Hindlimb muscle (tissue), 1 donor: ENCODE measurements at regions not wholly inside any gene's neighbourhood (a gene's known extent, or its start where the extent isn't known, plus 50 kb on each side); places are given as distances from the start of the nearest gene placed in this dataset.
"Not testable (repeated sequence)": the region's sequence is repeated elsewhere in the genome, so short reads cannot be mapped to it uniquely, and the experiment has no call there.

ENCODE experiments used
- DNase-seq: peaks from one replicate; pipeline ENCODE4 v3.0.0-alpha.2; 2013

DNA sequence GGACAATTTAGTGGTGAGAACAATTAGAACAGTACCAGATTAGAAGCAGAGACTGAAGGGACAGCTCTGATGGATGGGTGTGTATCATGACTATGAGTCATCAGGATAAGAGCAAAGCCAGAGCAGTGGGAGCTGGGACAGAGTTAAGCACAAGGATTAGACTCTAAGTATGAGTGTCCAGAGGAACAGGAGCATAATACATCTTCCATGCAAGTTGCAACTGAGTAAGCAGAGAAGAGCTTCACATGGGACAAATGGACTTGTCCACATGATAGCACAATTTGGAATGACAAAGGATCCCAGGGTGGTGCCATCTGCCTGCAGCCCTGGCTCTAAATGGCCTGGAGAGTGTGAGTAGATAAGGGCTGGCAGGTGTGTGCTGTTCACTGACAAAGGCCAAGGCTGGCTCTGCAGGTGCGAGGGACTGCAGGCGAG lies 226.4 kb upstream of the CAND1 start:
- no peak for DNase-seq

DNA sequence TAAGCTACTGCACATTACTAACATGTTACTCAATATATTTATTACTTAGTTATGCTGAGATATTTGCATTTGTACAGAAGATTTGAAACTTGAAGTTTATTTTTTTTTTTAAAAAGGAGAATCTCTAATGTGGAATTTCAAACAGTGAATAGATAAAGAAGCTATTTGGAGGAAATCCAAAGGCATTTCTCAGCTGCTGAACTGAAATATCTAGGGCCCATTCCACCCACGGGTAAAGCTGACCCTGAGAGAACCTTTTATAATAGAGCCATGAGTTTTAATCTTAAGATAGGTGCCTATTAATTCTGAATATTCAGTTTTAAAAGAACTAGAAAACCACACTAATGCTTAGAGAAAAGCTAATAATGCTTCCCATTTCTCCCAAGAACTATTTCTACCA lies 225.4 kb upstream of the CAND1 start:
- DNase-seq = no peak

DNA sequence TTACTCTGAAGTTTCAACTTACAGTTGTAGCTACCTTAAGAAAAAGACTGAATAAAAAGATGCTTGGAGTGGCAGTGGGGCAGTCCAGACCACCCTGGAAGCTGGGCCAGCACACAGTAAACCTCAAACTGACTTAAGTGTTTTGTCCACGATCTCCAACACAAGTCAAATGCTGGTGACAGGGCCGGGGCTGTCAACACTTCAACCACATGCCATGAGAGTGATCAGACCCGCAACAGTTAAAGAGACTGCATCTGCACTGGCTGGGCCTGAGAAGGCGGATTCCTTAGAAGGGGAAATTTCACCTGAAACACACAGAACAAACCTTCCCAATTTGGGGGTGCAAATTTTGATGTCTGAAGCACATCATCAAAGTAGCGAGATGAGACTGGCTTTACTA lies 223.5 kb upstream of the CAND1 start:
- no peak for DNase-seq

DNA sequence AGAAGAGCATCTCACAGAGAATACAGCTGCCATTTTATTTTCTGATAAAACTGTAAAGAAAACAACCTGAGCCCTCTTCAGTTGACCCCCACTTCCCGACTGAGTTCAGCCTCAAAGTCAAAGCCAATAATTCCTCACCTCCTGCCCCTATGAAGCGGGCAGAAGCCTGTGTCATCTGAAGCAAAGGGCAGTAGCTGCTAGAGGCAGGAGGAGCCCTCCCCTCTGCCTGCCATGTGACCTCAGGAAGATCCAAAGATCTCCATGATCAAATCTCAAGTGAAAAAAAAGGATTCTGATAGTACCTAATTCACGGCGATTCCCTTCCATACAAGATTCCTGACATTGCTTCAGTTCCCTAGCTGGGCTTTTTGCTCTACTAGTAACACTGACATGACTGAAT lies 223.1 kb upstream of the CAND1 start:
- DNase-seq = no peak

- DNase-seq = no peak
These were observed 221.5 kb upstream of the CAND1 start for GRCh38 chr12:67047634-67048033.

GRCh38 chr12:67048371-67048770 lies 220.8 kb upstream of the CAND1 start:
- no peak for DNase-seq

GRCh38 chr12:67049199-67049598 lies 220.0 kb upstream of the CAND1 start:
- not testable (repeated sequence) for DNase-seq

DNA sequence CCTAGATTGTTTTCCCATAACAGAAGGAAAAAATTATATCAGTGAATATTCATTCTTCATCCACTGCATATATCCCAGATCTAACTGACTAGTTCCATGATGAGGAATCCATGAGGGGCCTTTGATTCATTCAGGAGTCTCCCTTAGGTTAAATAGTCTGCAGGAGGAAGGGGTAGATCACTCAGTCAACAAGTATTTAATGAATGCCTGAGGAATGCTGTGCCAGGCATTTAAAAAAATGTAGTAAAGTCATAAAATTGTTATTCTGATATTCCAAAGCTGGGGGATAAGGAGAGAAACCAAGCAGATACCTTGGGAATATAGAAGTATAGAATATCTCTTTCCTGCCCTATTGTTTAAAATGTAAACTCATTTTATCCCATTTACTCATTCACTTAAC lies 216.2 kb upstream of the CAND1 start:
- DNase-seq = no peak

DNA sequence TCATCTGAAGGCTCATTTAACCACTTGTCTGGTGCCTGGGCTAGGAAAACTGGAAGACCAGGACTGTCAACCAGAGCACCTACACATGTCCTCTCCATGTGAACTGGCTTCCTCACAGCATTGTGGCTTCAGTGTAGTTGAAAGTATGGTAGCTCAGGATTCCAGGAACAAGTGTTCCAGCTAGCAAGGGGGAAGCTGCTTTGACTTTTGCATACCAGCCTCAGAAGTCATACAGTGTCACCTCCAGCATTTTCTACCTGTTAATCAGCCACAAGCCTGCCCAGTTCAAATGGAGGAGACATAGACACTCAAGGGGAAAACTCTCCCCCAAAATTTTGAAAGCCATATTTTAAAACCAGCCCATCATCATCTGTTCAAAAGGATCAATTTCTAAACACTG lies 212.8 kb upstream of the CAND1 start:
- DNase-seq = no peak

GRCh38 chr12:67057072-67057471 lies 212.1 kb upstream of the CAND1 start:
- no peak for DNase-seq

DNA sequence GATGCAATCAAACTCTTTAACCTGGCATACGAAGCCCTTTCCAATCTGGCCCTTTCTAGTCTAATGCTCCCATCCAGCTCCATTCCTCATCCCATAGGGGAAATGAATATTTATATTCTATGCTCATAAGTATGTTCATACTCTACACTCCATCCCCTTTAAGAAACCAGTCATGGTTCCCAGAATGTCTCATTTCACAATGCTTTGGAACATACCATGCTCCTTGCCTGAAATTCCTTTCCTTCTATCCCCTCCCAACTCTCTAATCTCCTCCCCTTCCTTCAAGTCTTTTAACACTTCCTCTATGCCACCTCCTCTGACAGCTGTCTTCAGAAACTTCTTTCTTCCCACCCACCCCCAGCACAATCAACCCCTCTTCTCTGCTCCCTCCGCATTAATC lies 207.0 kb upstream of the CAND1 start:
- no peak for DNase-seq

DNA sequence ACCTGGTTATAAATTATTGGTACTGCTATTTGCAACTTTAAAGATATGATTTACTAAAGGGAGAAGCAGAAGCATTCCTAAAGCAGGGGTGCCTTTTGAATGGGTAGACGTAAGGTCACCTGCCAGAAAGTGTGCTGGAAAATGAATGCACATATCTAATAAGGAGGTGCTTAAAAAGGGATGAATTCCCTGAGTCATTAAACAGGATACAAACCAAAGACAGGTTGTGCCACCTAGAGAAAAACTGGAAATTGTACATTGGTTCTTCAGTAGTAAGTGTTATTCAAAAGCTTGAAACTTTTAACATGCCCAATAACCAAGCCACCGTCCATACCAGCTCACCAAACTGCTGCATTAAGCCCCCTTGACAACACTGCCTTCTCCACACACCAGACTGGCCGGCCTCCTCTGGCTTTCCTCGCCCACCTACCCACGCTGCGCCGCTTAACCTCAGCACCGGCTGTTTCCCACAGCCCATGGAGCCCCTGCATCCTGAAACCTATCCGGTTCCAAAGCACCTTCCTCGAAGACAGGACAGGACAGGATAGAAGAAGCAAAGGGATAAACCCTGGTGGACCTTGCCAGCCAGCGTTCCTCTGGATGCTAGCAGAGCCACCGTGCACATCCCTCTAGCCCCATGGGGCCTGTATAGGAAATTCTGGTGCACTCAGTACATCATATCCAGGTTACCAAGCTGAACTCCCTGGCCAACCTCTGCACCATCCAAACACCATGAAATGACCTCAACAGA lies 201.5 kb upstream of the CAND1 start:
- DNase-seq = no peak

GRCh38 chr12:67068204-67068731 lies 200.9 kb upstream of the CAND1 start:
- DNase-seq = no peak

DNA sequence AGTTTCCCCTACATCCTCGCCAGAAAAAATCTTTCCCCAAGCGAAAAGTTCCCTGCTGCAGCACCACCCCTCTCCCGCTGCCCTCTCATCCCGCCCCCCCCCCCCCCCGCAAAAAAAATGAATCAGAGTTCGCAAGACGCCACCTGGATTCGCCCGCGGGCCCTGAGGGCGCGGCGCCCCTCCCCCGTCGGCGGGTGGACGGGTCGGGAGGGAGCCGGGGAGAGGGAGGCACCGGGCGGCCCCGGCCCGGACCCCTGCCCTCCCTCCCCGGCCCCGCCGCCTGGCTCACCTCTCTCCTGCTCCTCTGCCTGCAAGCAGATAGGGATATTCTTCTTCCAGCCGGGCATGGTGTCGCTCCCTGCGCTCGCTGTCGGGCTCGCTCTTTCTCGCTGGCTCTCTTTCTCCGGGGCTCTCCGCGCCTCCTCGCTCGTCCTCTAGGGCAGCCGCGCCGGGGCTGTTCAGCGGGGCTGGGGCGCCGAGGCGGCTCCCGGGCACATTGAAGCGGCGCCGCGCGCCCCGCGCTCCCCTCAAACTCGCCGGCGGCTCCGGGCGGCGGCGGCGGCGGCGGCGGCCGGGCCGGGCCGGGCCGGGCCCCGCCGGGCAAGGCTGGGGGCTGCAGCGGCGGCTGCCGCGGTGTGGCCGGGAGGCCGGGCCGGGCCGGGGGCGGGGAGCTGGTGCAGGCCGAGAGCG lies 200.3 kb upstream of the CAND1 start:
- DNase-seq = peak; percentile 38

DNA sequence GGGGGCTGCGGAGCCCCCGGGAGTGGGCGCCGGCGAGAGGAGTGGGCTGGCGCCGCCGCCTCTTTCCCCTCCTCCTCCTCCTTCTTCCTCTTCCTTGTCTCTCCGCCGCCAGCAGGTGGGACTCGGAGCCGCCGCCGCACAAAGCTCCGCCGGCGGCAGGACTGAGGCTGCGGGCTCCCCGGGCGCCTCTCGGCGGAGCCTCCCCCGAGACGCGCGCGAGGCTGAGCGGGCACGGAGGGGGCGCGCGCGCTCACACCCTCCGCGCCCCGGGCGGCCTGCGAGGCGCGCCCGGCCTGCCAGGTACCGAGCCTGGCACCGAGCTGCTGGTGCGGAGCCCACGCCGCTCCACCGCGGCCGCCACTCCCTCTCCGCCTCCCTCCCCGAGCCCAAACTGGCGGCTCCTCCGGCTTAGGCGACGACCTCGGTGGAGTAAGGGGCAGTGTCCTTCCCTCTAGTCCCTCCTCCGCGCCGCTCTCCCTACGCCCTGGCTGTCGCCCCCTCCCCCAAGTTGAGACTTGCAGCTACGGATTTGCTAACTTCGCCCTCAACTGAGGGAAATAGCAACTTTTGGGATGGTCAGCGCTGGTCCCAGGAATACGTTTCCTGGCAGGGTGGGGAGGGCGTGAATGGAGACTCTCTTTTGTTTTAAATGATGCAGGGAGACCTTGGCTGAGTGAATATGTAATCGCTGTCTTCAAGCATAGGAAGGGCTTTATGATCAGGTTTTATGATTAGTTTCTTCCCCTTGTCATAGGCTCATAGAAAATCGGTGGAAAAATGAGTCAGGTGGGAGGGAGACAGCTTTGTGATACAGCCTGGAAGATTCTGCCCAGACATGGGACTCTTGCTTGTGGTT lies 199.5 kb upstream of the CAND1 start:
- DNase-seq = peak; percentile 26

- DNase-seq = no peak
These were observed 198.9 kb upstream of the CAND1 start for GRCh38 chr12:67070307-67070600.

DNA sequence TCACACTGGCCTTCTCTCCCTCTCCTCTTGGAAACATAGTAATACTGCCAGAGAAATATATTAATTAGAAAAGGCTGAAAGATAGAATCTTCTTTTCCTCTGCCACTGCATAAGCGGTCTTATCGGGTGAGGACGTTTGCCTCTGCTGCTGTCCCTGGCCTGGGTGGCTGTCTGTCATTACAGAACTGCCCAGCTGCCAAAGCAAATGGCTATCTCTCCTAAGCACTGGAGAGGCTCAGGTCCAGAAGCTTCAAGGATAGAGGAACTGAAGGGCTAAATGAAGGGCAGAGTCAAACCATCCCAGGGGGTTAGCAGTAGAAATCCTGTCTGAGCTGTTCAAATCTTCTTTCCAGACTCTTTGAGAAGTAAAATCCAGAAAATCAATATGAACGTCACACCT lies 198.6 kb upstream of the CAND1 start:
- no peak for DNase-seq

DNA sequence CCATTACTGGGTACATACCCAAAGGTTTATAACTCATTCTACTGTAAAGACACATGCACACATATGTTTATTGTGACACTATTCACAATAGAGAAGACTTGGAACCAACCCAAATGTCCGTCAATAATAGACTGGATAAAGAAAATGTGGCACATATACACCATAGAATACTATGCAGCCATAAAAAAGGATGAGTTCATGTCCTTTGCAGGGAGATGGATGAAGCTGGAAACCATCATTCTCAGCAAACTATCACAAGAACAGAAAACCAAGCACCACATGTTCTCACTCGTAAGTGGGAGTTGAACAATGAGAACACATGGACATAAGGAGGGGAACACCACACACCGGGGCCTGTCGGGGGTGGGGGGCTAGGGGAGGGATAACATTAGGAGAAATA lies 196.9 kb upstream of the CAND1 start:
- not testable (repeated sequence) for DNase-seq

DNA sequence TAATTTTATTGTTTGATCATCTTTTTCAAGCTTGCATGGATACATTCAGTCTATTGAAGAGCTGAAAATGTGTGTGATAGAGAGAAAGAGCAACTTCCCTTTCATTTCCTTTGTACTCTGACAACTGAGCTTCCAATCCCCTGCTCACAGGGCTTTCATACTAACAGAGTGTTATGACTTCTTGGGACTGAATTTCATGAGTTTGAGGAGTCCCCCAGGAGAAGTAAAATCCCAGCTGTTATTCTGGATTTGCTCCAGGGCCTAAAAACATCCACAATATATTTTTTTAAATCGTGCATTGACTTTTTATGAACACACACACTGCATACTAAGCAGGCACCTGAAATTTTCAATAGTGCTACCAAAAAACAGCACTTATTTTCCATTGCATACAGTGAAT lies 195.8 kb upstream of the CAND1 start:
- DNase-seq = no peak

DNA sequence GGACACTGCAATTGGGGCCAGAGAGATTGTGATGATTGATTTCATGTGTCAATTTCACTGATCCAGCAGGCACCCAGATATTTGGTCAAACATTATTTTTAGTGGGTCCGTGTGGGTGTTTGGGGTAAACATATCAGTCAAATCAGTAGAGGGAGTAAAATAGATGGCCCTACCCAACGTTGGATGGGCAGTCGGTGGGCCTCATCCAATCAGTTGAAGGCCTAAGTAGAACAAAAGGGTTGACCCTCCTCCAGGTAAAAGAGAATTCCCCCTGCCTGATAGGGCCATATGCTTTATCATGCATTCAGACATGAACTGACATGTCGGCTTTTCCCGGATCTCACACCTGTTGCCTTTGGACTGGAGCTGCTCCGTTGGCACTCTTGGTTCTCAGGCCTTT lies 195.1 kb upstream of the CAND1 start:
- DNase-seq = no peak

- DNase-seq = no peak
These were observed 191.5 kb upstream of the CAND1 start for GRCh38 chr12:67077617-67078016.

- DNase-seq = no peak
These were observed 190.2 kb upstream of the CAND1 start for GRCh38 chr12:67078957-67079356.

DNA sequence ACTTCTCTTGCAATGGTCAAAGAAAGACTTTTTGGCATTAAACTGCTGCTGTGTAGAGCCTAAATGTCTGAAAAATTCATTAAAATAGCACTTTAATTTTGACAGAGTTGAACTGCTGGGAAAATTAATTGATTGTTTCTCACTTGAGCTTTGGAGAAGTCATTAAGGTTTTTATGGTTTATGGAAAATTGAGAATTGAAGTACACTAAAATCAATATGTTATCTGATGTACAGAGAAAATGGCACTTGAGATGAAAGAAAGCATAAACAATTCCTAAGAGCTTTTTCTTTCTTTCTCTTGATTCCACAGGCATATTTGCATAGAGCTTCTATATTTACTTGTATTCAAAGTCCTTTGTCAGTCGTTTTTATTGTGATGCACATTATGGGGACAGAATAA lies 188.5 kb upstream of the CAND1 start:
- DNase-seq = no peak
